ENCODE measurements at regions not wholly inside any gene's neighbourhood (a gene's known extent, or its start where the extent isn't known, plus 50 kb on each side); places are given as distances from the start of the nearest gene placed in this dataset.

GRCh38 chr10:121672733-121673132 lies 74.5 kb upstream of the FGFR2 start:
- TF ChIP-seq CTCF (IDR thresholded peaks at IDR 0.05) (no peak), ZFX (IDR thresholded peaks at IDR 0.05; ENCODE audit: borderline replicate concordance) (no peak)

Data from 22Rv1 (cell line).